ENCODE measurements at regions not wholly inside any gene's neighbourhood (a gene's known extent, or its start where the extent isn't known, plus 50 kb on each side); places are given as distances from the start of the nearest gene placed in this dataset.

DNA sequence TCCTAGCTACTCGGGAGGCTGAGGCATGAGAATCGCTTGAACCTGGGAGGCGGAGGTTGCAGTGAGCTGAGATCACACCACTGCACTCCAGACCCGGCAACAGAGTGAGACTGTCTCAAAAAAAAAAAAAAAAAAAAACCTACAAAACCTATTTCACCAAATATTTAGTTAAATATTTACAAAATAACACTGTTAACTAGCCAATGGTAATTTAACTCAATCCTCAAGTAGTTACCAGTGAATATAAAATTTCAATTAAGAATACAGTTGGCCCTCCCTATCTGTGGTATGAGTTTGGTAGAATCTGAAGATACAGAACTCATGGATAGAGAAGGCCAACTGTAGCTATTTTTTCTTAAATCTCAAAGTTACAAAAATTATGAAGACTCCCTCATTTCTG, 247.4 kb downstream of the SOX9 start:
- Histone ChIP-seq H3K27ac (no peak overlapping the region), H3K36me3 (no peaks in the 10 kb centered on the region), H3K4me3 (no peak overlapping the region), H3K27me3 (ENCODE audit: low read depth) (peaks cover 8% of the 10 kb centered on the region), H3K9me3 (no peaks in the 10 kb centered on the region), H3K4me1 (no peaks in the 10 kb centered on the region)
- no peak for DNase-seq
- ATAC-seq: no peak
- TF ChIP-seq CTCF (IDR thresholded peaks at IDR 0.05): no peak
- intact Hi-C loops (cut with DNase I): no loop called here

- Histone ChIP-seq H3K27ac (no peak overlapping the region), H3K4me3 (no peak overlapping the region), H3K36me3 (no peaks in the 10 kb centered on the region), H3K9me3 (no peaks in the 10 kb centered on the region), H3K4me1 (no peaks in the 10 kb centered on the region), H3K27me3 (ENCODE audit: low read depth) (no peaks in the 10 kb centered on the region)
- DNase-seq (no peak), ATAC-seq (no peak)
- intact Hi-C loops (cut with DNase I): no loop called here
- TF ChIP-seq CTCF (IDR thresholded peaks at IDR 0.05): no peak
These were observed 248.5 kb downstream of the SOX9 start for GRCh38 chr17:72369366-72369765.

GRCh38 chr17:72370819-72371218, 250.0 kb downstream of the SOX9 start:
- DNase-seq (no peak), ATAC-seq (peak in 1 of 2 donors; percentile 33)
- Histone ChIP-seq H3K4me1 (no peaks in the 10 kb centered on the region), H3K27me3 (ENCODE audit: low read depth) (no peaks in the 10 kb centered on the region), H3K36me3 (no peaks in the 10 kb centered on the region), H3K4me3 (no peak overlapping the region), H3K9me3 (no peaks in the 10 kb centered on the region), H3K27ac (no peak overlapping the region)
- intact Hi-C loops (cut with DNase I): no loop called here
- no peak for TF ChIP-seq CTCF (IDR thresholded peaks at IDR 0.05)

GRCh38 chr17:72372185-72372584, 251.4 kb downstream of the SOX9 start:
- intact Hi-C loops (cut with DNase I): no loop called here
- no peaks in the 10 kb centered on the region for H3K4me1 ChIP-seq
- no peaks in the 10 kb centered on the region for H3K9me3 ChIP-seq
- no peaks in the 10 kb centered on the region for H3K27me3 ChIP-seq (ENCODE audit: low read depth)
- no peak for TF ChIP-seq CTCF (IDR thresholded peaks at IDR 0.05)
- H3K27ac ChIP-seq: no peak overlapping the region
- ATAC-seq (peak in 1 of 2 donors; percentile 12), DNase-seq (no peak)
- no peaks in the 10 kb centered on the region for H3K36me3 ChIP-seq
- H3K4me3 ChIP-seq: no peak overlapping the region

- intact Hi-C loops (cut with DNase I): no loop called here
- H3K27me3 ChIP-seq (ENCODE audit: low read depth): no peaks in the 10 kb centered on the region
- ATAC-seq (no peak), DNase-seq (no peak)
- H3K4me3 ChIP-seq: no peak overlapping the region
- no peaks in the 10 kb centered on the region for H3K9me3 ChIP-seq
- no peak for TF ChIP-seq CTCF (IDR thresholded peaks at IDR 0.05)
- no peaks in the 10 kb centered on the region for H3K4me1 ChIP-seq
- H3K27ac ChIP-seq: no peak overlapping the region
- H3K36me3 ChIP-seq: no peaks in the 10 kb centered on the region
These were observed 253.3 kb downstream of the SOX9 start for GRCh38 chr17:72373910-72374741.
